ENCODE measurements at regions not wholly inside any gene's neighbourhood (a gene's known extent, or its start where the extent isn't known, plus 50 kb on each side); places are given as distances from the start of the nearest gene placed in this dataset.

DNA sequence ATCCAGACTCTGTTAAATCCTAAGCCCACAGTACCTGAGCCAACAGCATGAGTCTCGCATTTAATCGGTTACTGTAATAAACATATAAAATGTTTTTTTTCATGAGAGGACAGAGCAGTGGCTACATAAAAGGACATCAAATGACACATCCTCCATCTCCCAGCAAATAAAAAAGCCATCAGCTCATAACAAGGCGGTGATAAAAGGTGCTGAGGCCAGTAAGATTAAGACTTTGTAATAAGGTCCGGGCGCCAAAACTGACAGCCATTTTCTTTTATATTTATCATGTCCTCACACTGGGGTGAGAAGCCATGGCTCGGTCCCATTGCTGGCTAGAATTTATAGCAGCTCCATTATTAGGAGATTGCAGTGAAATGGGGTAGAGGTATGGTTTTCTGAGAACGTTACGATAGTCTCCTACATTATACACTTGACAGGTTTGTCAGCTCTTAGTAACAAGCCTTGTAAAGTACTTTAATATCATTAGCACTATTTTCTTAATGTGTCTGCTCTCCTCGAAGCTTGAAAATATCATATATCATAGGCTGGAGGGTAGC lies 977.8 kb upstream of the NR2F2 start (continued):
- TF ChIP-seq, protein P1, sequence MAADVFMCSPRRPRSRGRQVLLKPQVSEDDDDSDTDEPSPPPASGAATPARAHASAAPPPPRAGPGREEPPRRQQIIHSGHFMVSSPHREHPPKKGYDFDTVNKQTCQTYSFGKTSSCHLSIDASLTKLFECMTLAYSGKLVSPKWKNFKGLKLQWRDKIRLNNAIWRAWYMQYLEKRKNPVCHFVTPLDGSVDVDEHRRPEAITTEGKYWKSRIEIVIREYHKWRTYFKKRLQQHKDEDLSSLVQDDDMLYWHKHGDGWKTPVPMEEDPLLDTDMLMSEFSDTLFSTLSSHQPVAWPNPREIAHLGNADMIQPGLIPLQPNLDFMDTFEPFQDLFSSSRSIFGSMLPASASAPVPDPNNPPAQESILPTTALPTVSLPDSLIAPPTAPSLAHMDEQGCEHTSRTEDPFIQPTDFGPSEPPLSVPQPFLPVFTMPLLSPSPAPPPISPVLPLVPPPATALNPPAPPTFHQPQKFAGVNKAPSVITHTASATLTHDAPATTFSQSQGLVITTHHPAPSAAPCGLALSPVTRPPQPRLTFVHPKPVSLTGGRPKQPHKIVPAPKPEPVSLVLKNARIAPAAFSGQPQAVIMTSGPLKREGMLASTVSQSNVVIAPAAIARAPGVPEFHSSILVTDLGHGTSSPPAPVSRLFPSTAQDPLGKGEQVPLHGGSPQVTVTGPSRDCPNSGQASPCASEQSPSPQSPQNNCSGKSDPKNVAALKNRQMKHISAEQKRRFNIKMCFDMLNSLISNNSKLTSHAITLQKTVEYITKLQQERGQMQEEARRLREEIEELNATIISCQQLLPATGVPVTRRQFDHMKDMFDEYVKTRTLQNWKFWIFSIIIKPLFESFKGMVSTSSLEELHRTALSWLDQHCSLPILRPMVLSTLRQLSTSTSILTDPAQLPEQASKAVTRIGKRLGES (CRISPR knock-in tag; IDR thresholded peaks at IDR 0.05; ENCODE audit: borderline replicate concordance) = no peak
- no peak for TF ChIP-seq ZC3H13 (CRISPR knock-in tag; IDR thresholded peaks at IDR 0.05)

DNA sequence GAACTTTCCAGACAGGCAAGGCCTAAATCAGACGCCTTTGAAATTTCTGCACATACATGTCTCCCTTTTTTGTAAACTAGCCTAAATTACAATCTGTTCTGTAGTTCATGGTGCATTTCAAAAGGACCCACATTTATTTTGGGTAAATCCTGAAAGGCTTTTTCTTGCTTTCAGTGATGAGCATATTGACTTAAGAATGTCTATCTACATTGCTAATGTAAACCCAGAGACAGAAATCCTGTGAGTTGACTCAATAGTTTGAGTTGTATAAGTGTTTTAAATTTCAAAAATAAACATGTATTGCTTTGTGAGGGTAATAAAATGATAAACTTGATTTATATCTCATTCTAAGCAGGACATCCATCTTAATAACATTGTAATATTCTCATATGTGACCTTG lies 977.0 kb upstream of the NR2F2 start:
- Histone ChIP-seq H3K4me2 (ENCODE audit: low read depth, low read length) (no peak overlapping the region), H3K79me2 (ENCODE audit: insufficient read depth, low read length) (no peaks in the 10 kb centered on the region), H3K36me3 (replicated peaks in 1 of 2; ENCODE audit: control insufficient read depth in 1 of 2, insufficient read depth in 2 of 2, low read length in 2 of 2) (no peaks in the 10 kb centered on the region), H2AFZ (ENCODE audit: low read length) (no peak overlapping the region), H3K27me3 (ENCODE audit: control insufficient read depth in 1 of 2, insufficient read depth in 2 of 2, low read length in 2 of 2) (no peaks in the 10 kb centered on the region), H4K20me1 (ENCODE audit: insufficient read depth, low read length) (no peaks in the 10 kb centered on the region), H3K9ac (ENCODE audit: insufficient read depth, low read depth, low read length) (no peak overlapping the region), H3K4me1 (ENCODE audit: insufficient read depth, low read length) (no peaks in the 10 kb centered on the region), H3K27ac (ENCODE audit: extremely low read length, insufficient read depth, low read length) (no peak overlapping the region), H3K4me3 (replicated peaks in 1 of 3; ENCODE audit: insufficient read depth in 1 of 3, low read depth in 2 of 3, low read length in 3 of 3) (no peak overlapping the region), H3K9me3 (ENCODE audit: low read length) (peaks cover 84% of the 10 kb centered on the region)
- ChIA-PET POLR2A (no interaction called here), CTCF (ENCODE audit: low intra/inter-chr PET ratio, low total read pairs) (no interaction called here)
- BruUV-seq (replicated peaks) = no TSS peak
- intact Hi-C loops (cut with micrococcal nuclease; ENCODE audit: unreplicated experiment) (no loop called here), in situ Hi-C loops (cut with HindIII; ENCODE audit: extremely low pct_ligation_motif_present, low pct_unique_long_range_greater_than_20kb) (no loop called here)
- ATAC-seq (no peak), DNase-seq (ENCODE audit: low spot score) (no peak), FAIRE-seq (no peak)
- 0% methylated on average over 1 of the region's 1 CpG for WGBS (ENCODE audit: low lambda C conversion rate)
- TF ChIP-seq MEIS1 (CRISPR knock-in tag; IDR thresholded peaks at IDR 0.05; ENCODE audit: borderline replicate concordance) (no peak), ATAD3A (CRISPR knock-in tag; IDR thresholded peaks at IDR 0.05) (no peak), ZMYM3 (CRISPR knock-in tag; IDR thresholded peaks at IDR 0.05) (no peak)
- TF ChIP-seq, protein P2, sequence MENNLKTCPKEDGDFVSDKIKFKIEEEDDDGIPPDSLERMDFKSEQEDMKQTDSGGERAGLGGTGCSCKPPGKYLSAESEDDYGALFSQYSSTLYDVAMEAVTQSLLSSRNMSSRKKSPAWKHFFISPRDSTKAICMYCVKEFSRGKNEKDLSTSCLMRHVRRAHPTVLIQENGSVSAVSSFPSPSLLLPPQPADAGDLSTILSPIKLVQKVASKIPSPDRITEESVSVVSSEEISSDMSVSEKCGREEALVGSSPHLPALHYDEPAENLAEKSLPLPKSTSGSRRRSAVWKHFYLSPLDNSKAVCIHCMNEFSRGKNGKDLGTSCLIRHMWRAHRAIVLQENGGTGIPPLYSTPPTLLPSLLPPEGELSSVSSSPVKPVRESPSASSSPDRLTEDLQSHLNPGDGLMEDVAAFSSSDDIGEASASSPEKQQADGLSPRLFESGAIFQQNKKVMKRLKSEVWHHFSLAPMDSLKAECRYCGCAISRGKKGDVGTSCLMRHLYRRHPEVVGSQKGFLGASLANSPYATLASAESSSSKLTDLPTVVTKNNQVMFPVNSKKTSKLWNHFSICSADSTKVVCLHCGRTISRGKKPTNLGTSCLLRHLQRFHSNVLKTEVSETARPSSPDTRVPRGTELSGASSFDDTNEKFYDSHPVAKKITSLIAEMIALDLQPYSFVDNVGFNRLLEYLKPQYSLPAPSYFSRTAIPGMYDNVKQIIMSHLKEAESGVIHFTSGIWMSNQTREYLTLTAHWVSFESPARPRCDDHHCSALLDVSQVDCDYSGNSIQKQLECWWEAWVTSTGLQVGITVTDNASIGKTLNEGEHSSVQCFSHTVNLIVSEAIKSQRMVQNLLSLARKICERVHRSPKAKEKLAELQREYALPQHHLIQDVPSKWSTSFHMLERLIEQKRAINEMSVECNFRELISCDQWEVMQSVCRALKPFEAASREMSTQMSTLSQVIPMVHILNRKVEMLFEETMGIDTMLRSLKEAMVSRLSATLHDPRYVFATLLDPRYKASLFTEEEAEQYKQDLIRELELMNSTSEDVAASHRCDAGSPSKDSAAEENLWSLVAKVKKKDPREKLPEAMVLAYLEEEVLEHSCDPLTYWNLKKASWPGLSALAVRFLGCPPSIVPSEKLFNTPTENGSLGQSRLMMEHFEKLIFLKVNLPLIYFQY (CRISPR knock-in tag; IDR thresholded peaks at IDR 0.05; ENCODE audit: borderline replicate concordance) = no peak
